SK-N-SH treated with all-trans-retinoic acid at 6 μM for 48 hours (cell line): ENCODE measurements at regions not wholly inside any gene's neighbourhood (a gene's known extent, or its start where the extent isn't known, plus 50 kb on each side); places are given as distances from the start of the nearest gene placed in this dataset.
"Not testable (repeated sequence)": the region's sequence is repeated elsewhere in the genome, so short reads cannot be mapped to it uniquely, and the experiment has no call there.

Experiments
- CSDC2 ChIP-seq: fragments of 250-450 bp; sonication (Bioruptor Pico); IDR thresholded peaks from 2 replicates; pipeline ENCODE4 v1.5.0; 2020; ENCODE audit warnings: mild to moderate bottlenecking, moderate library complexity
- ESRRG ChIP-seq: fragments of 250-450 bp; sonication (Bioruptor Pico); IDR thresholded peaks from 2 replicates; pipeline ENCODE4 v1.6.1; 2021; ENCODE audit warnings: mild to moderate bottlenecking
- ISL1 ChIP-seq: fragments of 250-450 bp; sonication (Bioruptor Pico); IDR thresholded peaks from 2 replicates; pipeline ENCODE4 v2.1.2; 2022; ENCODE audit warnings: mild to moderate bottlenecking, moderate library complexity
- PPARA ChIP-seq: fragments of 250-450 bp; sonication (Bioruptor Pico); IDR thresholded peaks from 2 replicates; pipeline ENCODE4 v1.5.0; 2020; ENCODE audit warnings: mild to moderate bottlenecking, borderline replicate concordance
- RARB ChIP-seq: fragments of 250-450 bp; sonication (Bioruptor Pico); IDR thresholded peaks from 2 replicates; pipeline ENCODE4 v1.8.0; 2021; ENCODE audit warnings: mild to moderate bottlenecking, moderate library complexity
- TCF4 ChIP-seq: fragments of 250-450 bp; sonication (Bioruptor Pico); IDR thresholded peaks from 2 replicates; pipeline ENCODE4 v1.8.0; 2021; ENCODE audit warnings: mild to moderate bottlenecking, moderate library complexity, borderline replicate concordance
- ZFP30 ChIP-seq: fragments of 450-650 bp; formaldehyde crosslinking; IDR thresholded peaks from 2 replicates; pipeline ENCODE4 v1.5.0; 2022; ENCODE audit warnings: mild to moderate bottlenecking, moderate library complexity
- TF ChIP-seq, protein P1 (sequence below): fragments of 250-450 bp; sonication (Bioruptor Pico); IDR thresholded peaks from 2 replicates; pipeline ENCODE4 v1.8.0; 2020; ENCODE audit warnings: mild to moderate bottlenecking, moderate library complexity, borderline replicate concordance
- TF ChIP-seq, protein P2 (sequence below): fragments of 250-450 bp; sonication (Bioruptor Pico); IDR thresholded peaks from 2 replicates; pipeline ENCODE4 v1.5.1; 2020; ENCODE audit warnings: low read depth, mild to moderate bottlenecking, moderate library complexity

DNA sequence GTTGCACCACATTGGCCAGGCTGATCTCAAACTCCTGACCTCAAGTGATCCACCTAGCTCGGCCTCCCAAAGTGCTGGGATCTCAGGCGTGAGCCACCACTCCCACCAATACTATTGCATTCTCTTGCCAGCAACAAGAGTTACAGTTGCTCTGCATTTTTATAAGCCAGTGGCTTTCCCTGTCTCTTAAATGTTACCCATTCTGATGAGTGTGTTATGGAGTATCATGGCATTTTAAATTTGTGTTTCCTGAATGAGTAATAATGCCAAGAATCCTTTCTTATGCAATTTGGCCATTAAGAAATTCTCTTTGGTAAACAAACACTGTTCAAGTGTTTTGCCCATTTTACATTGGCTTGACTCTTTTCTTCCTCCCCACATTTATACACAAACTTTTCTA is 163.0 kb downstream of the PPIAL4G start:
- not testable (repeated sequence) for TF ChIP-seq ESRRG (CRISPR knock-in tag); TCF4 (CRISPR knock-in tag); ISL1 (CRISPR knock-in tag); PPARA (CRISPR knock-in tag); CSDC2; ZFP30 (CRISPR knock-in tag); RARB
- TF ChIP-seq, protein P1, sequence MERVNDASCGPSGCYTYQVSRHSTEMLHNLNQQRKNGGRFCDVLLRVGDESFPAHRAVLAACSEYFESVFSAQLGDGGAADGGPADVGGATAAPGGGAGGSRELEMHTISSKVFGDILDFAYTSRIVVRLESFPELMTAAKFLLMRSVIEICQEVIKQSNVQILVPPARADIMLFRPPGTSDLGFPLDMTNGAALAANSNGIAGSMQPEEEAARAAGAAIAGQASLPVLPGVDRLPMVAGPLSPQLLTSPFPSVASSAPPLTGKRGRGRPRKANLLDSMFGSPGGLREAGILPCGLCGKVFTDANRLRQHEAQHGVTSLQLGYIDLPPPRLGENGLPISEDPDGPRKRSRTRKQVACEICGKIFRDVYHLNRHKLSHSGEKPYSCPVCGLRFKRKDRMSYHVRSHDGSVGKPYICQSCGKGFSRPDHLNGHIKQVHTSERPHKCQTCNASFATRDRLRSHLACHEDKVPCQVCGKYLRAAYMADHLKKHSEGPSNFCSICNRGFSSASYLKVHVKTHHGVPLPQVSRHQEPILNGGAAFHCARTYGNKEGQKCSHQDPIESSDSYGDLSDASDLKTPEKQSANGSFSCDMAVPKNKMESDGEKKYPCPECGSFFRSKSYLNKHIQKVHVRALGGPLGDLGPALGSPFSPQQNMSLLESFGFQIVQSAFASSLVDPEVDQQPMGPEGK (CRISPR knock-in tag) = not testable (repeated sequence)
- TF ChIP-seq, protein P2, sequence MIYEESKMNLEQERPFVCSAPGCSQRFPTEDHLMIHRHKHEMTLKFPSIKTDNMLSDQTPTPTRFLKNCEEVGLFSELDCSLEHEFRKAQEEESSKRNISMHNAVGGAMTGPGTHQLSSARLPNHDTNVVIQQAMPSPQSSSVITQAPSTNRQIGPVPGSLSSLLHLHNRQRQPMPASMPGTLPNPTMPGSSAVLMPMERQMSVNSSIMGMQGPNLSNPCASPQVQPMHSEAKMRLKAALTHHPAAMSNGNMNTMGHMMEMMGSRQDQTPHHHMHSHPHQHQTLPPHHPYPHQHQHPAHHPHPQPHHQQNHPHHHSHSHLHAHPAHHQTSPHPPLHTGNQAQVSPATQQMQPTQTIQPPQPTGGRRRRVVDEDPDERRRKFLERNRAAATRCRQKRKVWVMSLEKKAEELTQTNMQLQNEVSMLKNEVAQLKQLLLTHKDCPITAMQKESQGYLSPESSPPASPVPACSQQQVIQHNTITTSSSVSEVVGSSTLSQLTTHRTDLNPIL (CRISPR knock-in tag) = not testable (repeated sequence)
